ENCODE measurements at regions not wholly inside any gene's neighbourhood (a gene's known extent, or its start where the extent isn't known, plus 50 kb on each side); places are given as distances from the start of the nearest gene placed in this dataset.

DNA sequence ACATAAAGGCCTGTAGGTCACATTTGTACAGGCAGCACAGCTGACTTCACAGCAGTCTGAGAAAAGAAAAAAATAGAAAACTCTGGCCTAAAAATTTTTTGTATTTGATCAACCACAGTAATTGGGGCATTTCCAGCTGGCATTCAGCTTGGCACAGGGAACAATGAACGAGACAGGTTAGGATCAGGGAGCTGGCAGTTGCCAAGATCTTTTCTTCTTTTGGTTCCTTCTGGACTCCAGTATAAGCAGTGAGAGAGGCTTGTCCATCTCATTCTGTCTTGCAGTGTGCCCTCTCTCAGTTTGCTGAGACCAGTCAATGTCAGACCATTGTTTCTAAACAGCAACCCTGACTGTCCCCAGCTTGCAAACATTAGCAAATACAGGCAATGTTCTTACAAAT, 601.1 kb downstream of the TLR4 start:
- Histone ChIP-seq H3K9me3 (no peaks in the 10 kb centered on the region), H3K36me3 (no peaks in the 10 kb centered on the region), H3K4me3 (no peak overlapping the region), H3K4me1 (no peaks in the 10 kb centered on the region), H3K27me3 (no peaks in the 10 kb centered on the region), H3K27ac (no peak overlapping the region)
- no peak for FAIRE-seq
- WGBS, 2 donors, result 12 to 14% methylated on average over 1 of the region's 1 CpG
- intact Hi-C loops (cut with DNase I), result no loop called here
- DNase-seq, result peak in 1 of 6 donors; percentile 5
- ATAC-seq, result no peak
- TF ChIP-seq, protein P1, sequence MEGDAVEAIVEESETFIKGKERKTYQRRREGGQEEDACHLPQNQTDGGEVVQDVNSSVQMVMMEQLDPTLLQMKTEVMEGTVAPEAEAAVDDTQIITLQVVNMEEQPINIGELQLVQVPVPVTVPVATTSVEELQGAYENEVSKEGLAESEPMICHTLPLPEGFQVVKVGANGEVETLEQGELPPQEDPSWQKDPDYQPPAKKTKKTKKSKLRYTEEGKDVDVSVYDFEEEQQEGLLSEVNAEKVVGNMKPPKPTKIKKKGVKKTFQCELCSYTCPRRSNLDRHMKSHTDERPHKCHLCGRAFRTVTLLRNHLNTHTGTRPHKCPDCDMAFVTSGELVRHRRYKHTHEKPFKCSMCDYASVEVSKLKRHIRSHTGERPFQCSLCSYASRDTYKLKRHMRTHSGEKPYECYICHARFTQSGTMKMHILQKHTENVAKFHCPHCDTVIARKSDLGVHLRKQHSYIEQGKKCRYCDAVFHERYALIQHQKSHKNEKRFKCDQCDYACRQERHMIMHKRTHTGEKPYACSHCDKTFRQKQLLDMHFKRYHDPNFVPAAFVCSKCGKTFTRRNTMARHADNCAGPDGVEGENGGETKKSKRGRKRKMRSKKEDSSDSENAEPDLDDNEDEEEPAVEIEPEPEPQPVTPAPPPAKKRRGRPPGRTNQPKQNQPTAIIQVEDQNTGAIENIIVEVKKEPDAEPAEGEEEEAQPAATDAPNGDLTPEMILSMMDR (IDR thresholded peaks at IDR 0.05), result no peak

DNA sequence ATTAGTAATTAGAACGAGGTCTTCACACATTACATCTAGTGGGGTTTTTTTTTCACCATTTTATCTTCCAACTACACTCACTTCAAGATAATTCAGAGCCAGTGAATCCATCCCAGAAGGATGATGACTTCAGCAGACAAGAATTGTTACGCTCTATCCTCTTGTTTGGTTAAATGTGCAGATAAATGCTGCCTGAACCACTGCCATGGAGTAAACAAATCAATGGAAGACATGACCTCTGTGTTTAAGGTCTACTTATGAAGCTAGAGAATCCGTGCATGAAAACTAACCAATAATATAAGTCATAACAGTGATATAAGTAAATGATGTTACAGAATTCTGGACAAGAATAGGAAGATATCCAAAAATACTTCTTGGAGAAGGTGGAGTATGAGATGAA, 602.6 kb downstream of the TLR4 start:
- Histone ChIP-seq H3K27me3 (no peaks in the 10 kb centered on the region), H3K9me3 (no peaks in the 10 kb centered on the region), H3K36me3 (no peaks in the 10 kb centered on the region), H3K4me1 (no peaks in the 10 kb centered on the region), H3K4me3 (no peak overlapping the region), H3K27ac (no peak overlapping the region)
- 25 to 33% methylated on average over 3 of the region's 3 CpGs for WGBS, 2 donors
- no peak for FAIRE-seq
- TF ChIP-seq, protein P1 (IDR thresholded peaks at IDR 0.05), result no peak
- no peak for DNase-seq
- intact Hi-C loops (cut with DNase I), result no loop called here
- ATAC-seq, result no peak

DNA sequence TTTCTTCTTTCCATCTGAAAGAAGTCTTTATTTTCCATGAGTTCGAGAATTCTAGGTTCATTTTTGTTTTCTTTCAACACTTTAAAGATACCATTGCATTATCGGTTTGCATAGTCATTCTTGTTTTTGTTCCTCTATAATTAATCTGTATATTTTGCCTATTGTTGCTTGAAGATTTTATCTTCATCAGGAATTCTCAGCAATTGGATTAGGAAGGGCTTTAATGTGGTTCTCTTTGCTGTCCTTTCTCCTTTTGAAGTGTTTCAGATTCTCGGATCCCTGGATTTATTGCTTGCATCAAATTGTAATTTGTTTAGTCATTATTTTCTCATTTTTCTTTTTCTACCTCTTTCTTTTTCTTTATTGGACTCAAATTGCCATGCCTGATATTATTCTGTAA, 609.8 kb downstream of the TLR4 start:
- intact Hi-C loops (cut with DNase I), result no loop called here
- no peaks in the 10 kb centered on the region for H3K27me3 ChIP-seq
- 38 to 51% methylated on average over 3 of the region's 3 CpGs for WGBS, 2 donors
- H3K36me3 ChIP-seq, result no peaks in the 10 kb centered on the region
- no peak for FAIRE-seq
- no peaks in the 10 kb centered on the region for H3K4me1 ChIP-seq
- DNase-seq, result no peak
- H3K9me3 ChIP-seq, result no peaks in the 10 kb centered on the region
- no peak for ATAC-seq
- TF ChIP-seq, protein P1 (IDR thresholded peaks at IDR 0.05), result no peak
- no peak overlapping the region for H3K4me3 ChIP-seq
- no peak overlapping the region for H3K27ac ChIP-seq

DNA sequence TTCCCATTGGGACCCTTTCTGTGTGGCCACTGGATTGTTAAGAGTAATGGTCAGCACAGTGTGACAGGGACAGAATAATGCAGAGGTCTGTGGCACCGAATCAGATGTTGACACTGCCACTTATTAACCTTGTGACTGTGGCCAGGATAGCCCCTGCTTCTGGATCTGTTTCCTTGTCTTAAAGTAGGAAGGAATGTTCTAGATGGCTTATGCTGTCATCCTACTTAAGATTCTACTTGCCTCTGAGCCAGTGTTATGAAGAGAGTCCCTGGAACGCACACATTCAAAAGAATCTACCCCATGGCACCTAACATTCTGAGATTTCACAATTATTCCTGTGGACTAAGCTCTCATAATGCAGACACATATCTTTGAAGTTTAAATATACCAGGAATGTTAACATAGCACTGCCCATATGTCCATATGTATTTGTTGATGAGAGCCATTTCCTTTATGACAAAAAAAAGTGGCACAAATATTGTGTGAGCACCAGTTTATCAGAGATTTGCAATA, 612.7 kb downstream of the TLR4 start:
- no peaks in the 10 kb centered on the region for H3K9me3 ChIP-seq
- ATAC-seq (no peak), DNase-seq (no peak), FAIRE-seq (no peak)
- no peaks in the 10 kb centered on the region for H3K4me1 ChIP-seq
- intact Hi-C loops (cut with DNase I), result no loop called here
- WGBS, 2 donors, result 40 to 72% methylated on average over 2 of the region's 2 CpGs
- no peaks in the 10 kb centered on the region for H3K36me3 ChIP-seq
- H3K4me3 ChIP-seq, result no peak overlapping the region
- TF ChIP-seq, protein P1 (IDR thresholded peaks at IDR 0.05), result no peak
- no peak overlapping the region for H3K27ac ChIP-seq
- H3K27me3 ChIP-seq, result no peaks in the 10 kb centered on the region

DNA sequence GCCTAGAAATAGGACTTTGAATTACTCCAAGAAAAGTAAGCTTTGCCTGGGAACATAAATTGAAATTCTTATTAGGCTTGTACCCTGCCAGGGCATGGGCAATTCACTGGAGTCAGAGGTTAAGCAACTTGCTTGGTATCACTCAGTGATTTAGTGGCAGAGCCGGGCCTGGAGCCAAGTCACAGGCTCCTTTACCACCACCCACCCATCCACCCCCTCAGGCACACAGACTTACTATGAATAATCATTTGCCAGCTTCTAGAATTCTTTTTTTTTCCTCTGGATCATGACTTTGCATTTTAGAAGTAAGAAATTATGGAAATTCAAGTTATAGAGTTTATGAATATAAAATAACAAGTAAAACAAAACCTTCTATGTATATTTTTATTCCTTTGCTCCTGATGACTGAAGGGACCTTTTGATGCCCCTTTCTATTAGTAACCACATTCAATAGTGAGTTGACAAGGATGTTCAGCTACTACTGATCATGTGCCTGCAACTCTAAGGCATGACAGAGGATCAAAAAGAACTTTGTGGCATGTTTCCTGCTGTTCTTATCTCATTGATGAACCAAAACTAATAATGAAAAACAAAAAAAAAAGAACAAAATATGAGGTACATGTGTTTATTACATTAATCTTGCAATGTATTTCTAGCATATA, 614.7 kb downstream of the TLR4 start:
- Histone ChIP-seq H3K4me1 (no peaks in the 10 kb centered on the region), H3K27ac (no peak overlapping the region), H3K9me3 (no peaks in the 10 kb centered on the region), H3K36me3 (no peaks in the 10 kb centered on the region), H3K4me3 (no peak overlapping the region), H3K27me3 (no peaks in the 10 kb centered on the region)
- TF ChIP-seq, protein P1 (IDR thresholded peaks at IDR 0.05), result no peak
- peak in 1 of 4 donors; percentile 29 for ATAC-seq
- FAIRE-seq, result no peak
- WGBS, 2 donors, result 15 to 26% methylated on average over 1 of the region's 1 CpG
- peak in 2 of 6 donors; percentile 14 to 16 for DNase-seq
- intact Hi-C loops (cut with DNase I), result no loop called here
